Mesenchymal stem cell (in vitro differentiated cells and primary cell): ENCODE measurements at regions not wholly inside any gene's neighbourhood (a gene's known extent, or its start where the extent isn't known, plus 50 kb on each side); places are given as distances from the start of the nearest gene placed in this dataset.

ENCODE experiments used
- DNase-seq: peaks from one replicate; pipeline ENCODE4 v3.0.0-alpha.2; 2013
- H2AFZ ChIP-seq: one replicate; pipeline ENCODE4 v1.6.1; 2013; ENCODE audit warnings: low read depth, mild to moderate bottlenecking, control low read depth, inconsistent platforms, low read length, moderate library complexity
- H2AK5ac ChIP-seq: 2 replicates; pipeline ENCODE4 v1.6.1; 2013; ENCODE audit warnings: low read length, moderate library complexity, mild to moderate bottlenecking, inconsistent platforms; ENCODE audit not compliant: severe bottlenecking
- H2BK120ac ChIP-seq: one replicate; pipeline ENCODE4 v1.6.1; 2013; ENCODE audit warnings: low read depth, mild to moderate bottlenecking, inconsistent platforms, low read length, moderate library complexity
- H2BK12ac ChIP-seq, 2 experiments: one replicate each; pipeline ENCODE4 v1.6.1; 2013; ENCODE audit warnings: inconsistent platforms in 2 of 2, low read length in 2 of 2, mild to moderate bottlenecking in 2 of 2, moderate library complexity in 2 of 2, control low read depth in 1 of 2
- H2BK15ac ChIP-seq: one replicate; pipeline ENCODE4 v1.6.1; 2013; ENCODE audit warnings: mild to moderate bottlenecking, low read depth, inconsistent platforms; ENCODE audit not compliant: poor library complexity, severe bottlenecking
- H2BK5ac ChIP-seq: 2 replicates; pipeline ENCODE4 v1.6.1; 2013; ENCODE audit warnings: low read depth, mild to moderate bottlenecking, low read length, control low read depth, inconsistent platforms; ENCODE audit not compliant: poor library complexity, severe bottlenecking
- H3K14ac ChIP-seq, 2 experiments: one replicate each; pipeline ENCODE4 v1.6.1; 2013; ENCODE audit warnings: inconsistent platforms in 2 of 2, low read length in 2 of 2, control low read depth in 1 of 2, mild to moderate bottlenecking in 1 of 2, moderate library complexity in 1 of 2
- H3K18ac ChIP-seq, 2 experiments: one replicate each; pipeline ENCODE4 v1.6.1; 2013; ENCODE audit warnings: inconsistent platforms in 2 of 2, low read length in 2 of 2, control low read depth in 1 of 2, low read depth in 1 of 2, mild to moderate bottlenecking in 1 of 2
- H3K23ac ChIP-seq, 2 experiments: one replicate each; pipeline ENCODE4 v1.6.1; 2013; ENCODE audit warnings: inconsistent platforms in 2 of 2, low read length in 2 of 2, mild to moderate bottlenecking in 2 of 2, moderate library complexity in 2 of 2, control low read depth in 1 of 2
- H3K27ac ChIP-seq: 2 replicates; pipeline ENCODE4 v1.5.1; 2013; ENCODE audit warnings: mild to moderate bottlenecking, moderate library complexity, low read length, control low read depth, inconsistent platforms; ENCODE audit not compliant: poor library complexity, severe bottlenecking
- H3K27me3 ChIP-seq, 2 experiments: 2 replicates each; pipeline versions ENCODE4 v1.6.1 to v1.7.0; 2013; ENCODE audit warnings: low read length in 2 of 2, mild to moderate bottlenecking in 2 of 2, moderate library complexity in 2 of 2, control low read depth in 1 of 2, inconsistent platforms in 1 of 2; ENCODE audit not compliant: control insufficient read depth in 1 of 2, insufficient read depth in 1 of 2
- H3K36me3 ChIP-seq, 2 experiments: 2 replicates each; pipeline versions ENCODE4 v1.6.1 to v1.7.0; 2013; ENCODE audit warnings: low read length in 2 of 2, control low read depth in 1 of 2, inconsistent platforms in 1 of 2, low read depth in 1 of 2, mild to moderate bottlenecking in 1 of 2; ENCODE audit not compliant: insufficient read depth in 2 of 2, control insufficient read depth in 1 of 2
- H3K4ac ChIP-seq, 2 experiments: one replicate each; pipeline ENCODE4 v1.6.1; 2013; ENCODE audit warnings: inconsistent platforms in 2 of 2, low read length in 2 of 2, mild to moderate bottlenecking in 2 of 2, moderate library complexity in 2 of 2, control low read depth in 1 of 2, low read depth in 1 of 2
- H3K4me1 ChIP-seq: 2 replicates; pipeline ENCODE4 v1.6.1; 2013; ENCODE audit warnings: low read depth, low read length, control low read depth; ENCODE audit not compliant: control insufficient read depth, insufficient read depth
- H3K4me2 ChIP-seq: 2 replicates; pipeline ENCODE4 v1.6.1; 2013; ENCODE audit warnings: low read length, mild to moderate bottlenecking, inconsistent platforms; ENCODE audit not compliant: poor library complexity, severe bottlenecking
- H3K4me3 ChIP-seq, 2 experiments: 2 replicates each; pipeline versions ENCODE4 v1.5.1 to v1.7.0; 2013; ENCODE audit warnings: low read length in 2 of 2, mild to moderate bottlenecking in 2 of 2, control low read depth in 1 of 2, low read depth in 1 of 2; ENCODE audit not compliant: insufficient read depth in 1 of 2
- H3K79me1 ChIP-seq: replicated peaks from 2 replicates; pipeline ENCODE4 v1.6.1; 2013; ENCODE audit warnings: mild to moderate bottlenecking, control low read depth, low read length, inconsistent platforms; ENCODE audit not compliant: poor library complexity, severe bottlenecking
- H3K9ac ChIP-seq: 2 replicates; pipeline ENCODE4 v1.7.0; 2013; ENCODE audit warnings: mild to moderate bottlenecking, low read length, moderate library complexity
- H3K9me3 ChIP-seq: 2 replicates; pipeline ENCODE4 v1.7.0; 2013; ENCODE audit warnings: mild to moderate bottlenecking, low read length; ENCODE audit not compliant: control insufficient read depth
- H4K8ac ChIP-seq: one replicate; pipeline ENCODE4 v1.6.1; 2013; ENCODE audit warnings: inconsistent platforms, mild to moderate bottlenecking, low read length, moderate library complexity
- H4K91ac ChIP-seq: one replicate; pipeline ENCODE4 v1.6.1; 2013; ENCODE audit warnings: mild to moderate bottlenecking, low read length, inconsistent platforms
- WGBS: methylation state at CpG from one replicate; pipeline ENCODE4 v1.1.7; 2013; ENCODE audit warnings: mixed read lengths; 5-methylcytosine and 5-hydroxymethylcytosine counted together

DNA sequence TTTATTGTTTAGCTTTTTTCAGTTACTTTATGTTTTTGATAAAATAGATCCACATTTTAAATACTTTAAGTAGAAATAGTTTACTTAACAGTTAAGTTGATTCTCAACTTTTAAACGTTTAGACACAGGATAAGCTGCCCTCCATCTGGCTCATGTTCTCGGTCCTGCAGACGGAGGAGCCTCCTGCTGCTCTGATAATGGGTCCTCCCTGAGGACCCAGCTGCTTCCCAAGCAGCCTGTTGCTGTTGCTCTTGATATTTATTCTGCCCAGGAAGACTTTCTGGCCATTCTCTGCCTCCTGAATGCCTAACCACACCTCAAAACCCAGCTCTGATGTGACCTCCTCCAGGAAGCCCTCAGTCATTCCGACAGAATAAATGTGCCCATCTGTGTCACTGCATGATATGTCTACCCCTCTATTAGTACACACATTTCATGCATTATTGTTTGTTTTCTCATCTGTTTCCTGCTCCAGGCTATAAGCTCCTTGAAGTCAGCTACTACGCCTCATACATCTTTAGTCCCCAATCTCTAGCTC lies 267.2 kb upstream of the MSX2 start:
- no peak overlapping the region for H3K4me3 ChIP-seq
- H3K14ac ChIP-seq: no peak overlapping the region
- H3K4me2 ChIP-seq: no peak overlapping the region
- H3K27me3 ChIP-seq: peaks cover 0 to 16% of the 10 kb centered on the region in 2 experiments
- no peak for DNase-seq
- no peak overlapping the region for H2AFZ ChIP-seq
- WGBS: 42% methylated on average over 5 of the region's 5 CpGs
- no peak overlapping the region for H3K4ac ChIP-seq
- H3K79me1 ChIP-seq: no peaks in the 10 kb centered on the region
- no peak overlapping the region for H3K23ac ChIP-seq
- H3K18ac ChIP-seq: no peak overlapping the region
- H3K9me3 ChIP-seq: no peaks in the 10 kb centered on the region
- H3K4me1 ChIP-seq: no peaks in the 10 kb centered on the region
- no peak overlapping the region for H2BK120ac ChIP-seq
- no peak overlapping the region for H4K8ac ChIP-seq
- H3K9ac ChIP-seq: no peak overlapping the region
- H4K91ac ChIP-seq: no peak overlapping the region
- H2AK5ac ChIP-seq: no peak overlapping the region
- H2BK5ac ChIP-seq: no peak overlapping the region
- no peak overlapping the region for H3K27ac ChIP-seq
- no peaks in the 10 kb centered on the region for H3K36me3 ChIP-seq
- no peak overlapping the region for H2BK15ac ChIP-seq
- no peak overlapping the region for H2BK12ac ChIP-seq

DNA sequence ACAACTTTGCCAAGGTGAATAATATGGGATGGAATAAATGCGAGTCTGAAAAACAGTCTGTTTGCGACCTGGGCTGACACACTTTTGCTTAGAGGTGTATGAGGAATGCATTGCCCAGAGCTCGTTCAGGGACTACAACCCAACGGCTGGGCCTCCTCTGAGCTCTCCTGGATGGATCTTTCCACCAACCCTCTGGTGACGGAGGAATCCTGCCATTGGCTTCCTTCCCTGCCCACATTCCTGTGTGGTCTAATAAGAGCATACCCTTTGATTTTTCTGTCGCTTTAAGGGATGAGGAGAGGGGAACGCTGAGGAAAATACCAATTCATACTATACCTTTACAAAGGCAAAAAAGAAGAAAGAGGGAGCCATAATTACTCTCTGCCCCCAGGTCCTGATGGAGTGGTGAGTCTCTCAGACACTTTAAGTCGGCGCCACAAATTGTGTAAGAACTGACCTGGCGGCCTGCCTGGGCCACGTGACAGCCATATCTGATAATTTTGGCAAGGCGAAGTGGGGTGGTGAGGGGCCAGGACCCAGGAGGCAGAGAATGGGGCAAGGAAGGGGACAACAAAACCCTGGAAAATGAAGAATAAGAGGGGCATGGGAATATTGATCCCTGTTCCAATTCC lies 265.2 kb upstream of the MSX2 start:
- Histone ChIP-seq H3K9ac (no peak overlapping the region), H4K8ac (no peak overlapping the region), H2AK5ac (no peak overlapping the region), H2BK15ac (no peak overlapping the region), H3K4me1 (no peaks in the 10 kb centered on the region), H3K36me3 (no peaks in the 10 kb centered on the region), H3K27ac (no peak overlapping the region), H2AFZ (no peak overlapping the region), H3K14ac (no peak overlapping the region), H3K27me3 (peaks cover 0 to 14% of the 10 kb centered on the region in 2 experiments), H3K9me3 (no peaks in the 10 kb centered on the region), H2BK5ac (no peak overlapping the region), H3K4me2 (no peak overlapping the region), H2BK12ac (no peak overlapping the region), H3K4ac (no peak overlapping the region), H4K91ac (no peak overlapping the region), H3K18ac (no peak overlapping the region), H2BK120ac (no peak overlapping the region), H3K23ac (no peak overlapping the region), H3K79me1 (no peaks in the 10 kb centered on the region), H3K4me3 (no peak overlapping the region)
- no peak for DNase-seq
- 83% methylated on average over 9 of the region's 12 CpGs for WGBS

DNA sequence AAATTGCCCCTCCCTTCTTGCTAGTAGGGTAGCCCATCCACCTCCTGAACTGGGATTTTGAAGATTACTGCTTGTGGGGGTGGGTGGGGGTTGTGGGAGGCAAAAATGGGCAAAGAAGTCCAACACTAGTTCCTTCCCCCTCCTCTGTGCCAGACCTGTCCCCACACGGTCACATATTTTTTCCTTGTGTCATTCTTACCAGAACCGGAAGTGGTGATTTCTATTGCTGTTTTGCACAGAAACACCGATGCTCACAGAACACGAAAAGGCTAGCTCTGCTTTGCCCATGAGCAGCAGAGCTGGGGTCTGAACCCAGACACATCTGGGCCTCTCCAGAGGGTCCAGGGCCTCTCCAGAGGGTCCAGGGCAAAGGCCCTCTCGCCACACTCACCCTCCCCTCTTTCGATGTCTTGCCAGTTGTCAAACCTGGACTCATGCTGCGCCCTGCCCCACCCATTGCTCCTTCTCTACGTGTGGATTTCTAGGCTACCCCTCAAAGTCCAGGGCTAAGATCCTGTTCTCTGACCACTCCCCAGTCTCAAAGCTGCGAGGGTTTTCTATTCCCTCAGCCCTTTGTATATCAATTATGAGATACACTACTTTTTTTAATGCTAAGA lies 264.4 kb upstream of the MSX2 start:
- no peak overlapping the region for H2AFZ ChIP-seq
- no peak overlapping the region for H2AK5ac ChIP-seq
- WGBS: 84% methylated on average over 8 of the region's 9 CpGs

DNA sequence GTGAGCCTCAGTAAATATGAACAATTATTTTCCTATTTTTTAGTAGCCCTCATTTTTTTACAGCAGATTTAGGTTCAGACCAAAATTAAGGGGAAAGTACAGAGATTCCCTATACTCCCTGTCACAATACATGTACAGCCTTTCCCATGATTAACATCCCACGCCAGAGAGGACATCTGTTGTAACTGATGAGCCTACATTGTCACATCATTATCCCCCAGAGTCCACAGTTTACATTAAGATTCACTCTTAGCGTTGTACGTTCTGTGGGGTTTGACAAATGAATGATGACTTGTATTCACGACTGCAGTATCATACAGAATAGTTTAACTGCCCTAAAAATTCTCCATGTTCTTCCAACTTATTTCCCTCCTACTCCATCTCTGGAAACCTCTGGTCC lies 262.3 kb upstream of the MSX2 start:
- H3K79me1 ChIP-seq: no peaks in the 10 kb centered on the region
- H2BK12ac ChIP-seq: no peak overlapping the region

More for the DNA sequence above, 264.4 kb upstream of the MSX2 start:
- Histone ChIP-seq H3K18ac (no peak overlapping the region), H4K8ac (no peak overlapping the region), H3K27ac (no peak overlapping the region), H3K4me1 (no peaks in the 10 kb centered on the region), H3K14ac (no peak overlapping the region), H3K79me1 (no peaks in the 10 kb centered on the region), H2BK12ac (no peak overlapping the region), H3K27me3 (peaks cover 0 to 11% of the 10 kb centered on the region in 2 experiments), H2BK5ac (no peak overlapping the region), H3K9me3 (no peaks in the 10 kb centered on the region), H3K36me3 (no peaks in the 10 kb centered on the region), H3K9ac (no peak overlapping the region), H2BK15ac (no peak overlapping the region), H4K91ac (no peak overlapping the region), H2BK120ac (no peak overlapping the region), H3K4me3 (no peak overlapping the region), H3K4ac (no peak overlapping the region), H3K23ac (no peak overlapping the region), H3K4me2 (no peak overlapping the region)
- no peak for DNase-seq

More for the DNA sequence above, 262.3 kb upstream of the MSX2 start:
- H2BK15ac ChIP-seq: no peak overlapping the region
- H3K23ac ChIP-seq: no peak overlapping the region
- H4K8ac ChIP-seq: no peak overlapping the region
- no peak overlapping the region for H2BK5ac ChIP-seq
- H3K4me1 ChIP-seq: no peaks in the 10 kb centered on the region
- no peak overlapping the region for H3K4me2 ChIP-seq
- H4K91ac ChIP-seq: no peak overlapping the region
- H2BK120ac ChIP-seq: no peak overlapping the region
- no peak overlapping the region for H3K4me3 ChIP-seq
- H3K18ac ChIP-seq: no peak overlapping the region
- H2AK5ac ChIP-seq: no peak overlapping the region
- peaks cover 0 to 7% of the 10 kb centered on the region in 2 experiments for H3K27me3 ChIP-seq
- DNase-seq: no peak
- peaks cover 3% of the 10 kb centered on the region for H3K9me3 ChIP-seq
- WGBS: 47% methylated on average over 4 of the region's 4 CpGs
- H3K36me3 ChIP-seq: no peaks in the 10 kb centered on the region
- H3K27ac ChIP-seq: no peak overlapping the region
- H3K4ac ChIP-seq: no peak overlapping the region
- H2AFZ ChIP-seq: no peak overlapping the region
- no peak overlapping the region for H3K14ac ChIP-seq
- H3K9ac ChIP-seq: no peak overlapping the region
